ENCODE measurements at regions not wholly inside any gene's neighbourhood (a gene's known extent, or its start where the extent isn't known, plus 50 kb on each side); places are given as distances from the start of the nearest gene placed in this dataset.

GRCh38 chr6:119791736-119792135 is 442.2 kb upstream of the MAN1A1 start:
- no peak overlapping the region for H3K4me3 ChIP-seq (ENCODE audit: low read depth, low read length)
- no peak for DNase-seq (ENCODE audit: low read depth)
- TF ChIP-seq CTCF (IDR thresholded peaks at IDR 0.05; ENCODE audit: low read depth, low read length, missing control alignments), result no peak

- no peak overlapping the region for H3K4me3 ChIP-seq (ENCODE audit: low read depth, low read length)
- no peak for TF ChIP-seq CTCF (IDR thresholded peaks at IDR 0.05; ENCODE audit: low read depth, low read length, missing control alignments)
- DNase-seq (ENCODE audit: low read depth), result no peak
These were observed 431.8 kb upstream of the MAN1A1 start for GRCh38 chr6:119781365-119781764.

- H3K4me3 ChIP-seq (ENCODE audit: low read depth, low read length), result no peak overlapping the region
- TF ChIP-seq CTCF (IDR thresholded peaks at IDR 0.05; ENCODE audit: low read depth, low read length, missing control alignments), result no peak
- no peak for DNase-seq (ENCODE audit: low read depth)
These were observed 418.6 kb upstream of the MAN1A1 start for GRCh38 chr6:119768201-119768600.

GRCh38 chr6:119764927-119765681 is 415.5 kb upstream of the MAN1A1 start:
- TF ChIP-seq CTCF (IDR thresholded peaks at IDR 0.05; ENCODE audit: low read depth, low read length, missing control alignments), result no peak

GRCh38 chr6:119760046-119760445 is 410.5 kb upstream of the MAN1A1 start:
- no peak for TF ChIP-seq CTCF (IDR thresholded peaks at IDR 0.05; ENCODE audit: low read depth, low read length, missing control alignments)
- no peak for DNase-seq (ENCODE audit: low read depth)
- H3K4me3 ChIP-seq (ENCODE audit: low read depth, low read length), result no peak overlapping the region

More at GRCh38 chr6:119764927-119765681, 415.5 kb upstream of the MAN1A1 start:
- H3K4me3 ChIP-seq (ENCODE audit: low read depth, low read length), result no peak overlapping the region
- no peak for DNase-seq (ENCODE audit: low read depth)

- no peak for TF ChIP-seq CTCF (IDR thresholded peaks at IDR 0.05; ENCODE audit: low read depth, low read length, missing control alignments)
- no peak for DNase-seq (ENCODE audit: low read depth)
- no peak overlapping the region for H3K4me3 ChIP-seq (ENCODE audit: low read depth, low read length)
These were observed 408.8 kb upstream of the MAN1A1 start for GRCh38 chr6:119758385-119758784.

GRCh38 chr6:119757467-119757866 is 407.9 kb upstream of the MAN1A1 start:
- TF ChIP-seq CTCF (IDR thresholded peaks at IDR 0.05; ENCODE audit: low read depth, low read length, missing control alignments), result no peak
- no peak overlapping the region for H3K4me3 ChIP-seq (ENCODE audit: low read depth, low read length)
- no peak for DNase-seq (ENCODE audit: low read depth)
